ENCODE measurements at regions not wholly inside any gene's neighbourhood (a gene's known extent, or its start where the extent isn't known, plus 50 kb on each side); places are given as distances from the start of the nearest gene placed in this dataset.

GRCh38 chr3:107428051-107428858, 51.0 kb downstream of the CCDC54 start:
- no peak for DNase-seq
- peaks cover 6% of the 10 kb centered on the region for H3K27me3 Mint-ChIP-seq (ENCODE audit: unreplicated experiment)
- TF ChIP-seq CTCF (IDR thresholded peaks at IDR 0.05; ENCODE audit: partially characterized antibody, unreplicated experiment): no peak
- no peak overlapping the region for H3K4me3 Mint-ChIP-seq (ENCODE audit: unreplicated experiment)
- no peaks in the 10 kb centered on the region for H3K36me3 Mint-ChIP-seq (ENCODE audit: unreplicated experiment)
- H3K9me3 Mint-ChIP-seq (ENCODE audit: unreplicated experiment): peaks cover 10% of the 10 kb centered on the region
- peaks cover 21% of the 10 kb centered on the region for H3K4me1 Mint-ChIP-seq (ENCODE audit: low read depth, unreplicated experiment)
- H3K27ac Mint-ChIP-seq (ENCODE audit: unreplicated experiment): no peak overlapping the region

DNA sequence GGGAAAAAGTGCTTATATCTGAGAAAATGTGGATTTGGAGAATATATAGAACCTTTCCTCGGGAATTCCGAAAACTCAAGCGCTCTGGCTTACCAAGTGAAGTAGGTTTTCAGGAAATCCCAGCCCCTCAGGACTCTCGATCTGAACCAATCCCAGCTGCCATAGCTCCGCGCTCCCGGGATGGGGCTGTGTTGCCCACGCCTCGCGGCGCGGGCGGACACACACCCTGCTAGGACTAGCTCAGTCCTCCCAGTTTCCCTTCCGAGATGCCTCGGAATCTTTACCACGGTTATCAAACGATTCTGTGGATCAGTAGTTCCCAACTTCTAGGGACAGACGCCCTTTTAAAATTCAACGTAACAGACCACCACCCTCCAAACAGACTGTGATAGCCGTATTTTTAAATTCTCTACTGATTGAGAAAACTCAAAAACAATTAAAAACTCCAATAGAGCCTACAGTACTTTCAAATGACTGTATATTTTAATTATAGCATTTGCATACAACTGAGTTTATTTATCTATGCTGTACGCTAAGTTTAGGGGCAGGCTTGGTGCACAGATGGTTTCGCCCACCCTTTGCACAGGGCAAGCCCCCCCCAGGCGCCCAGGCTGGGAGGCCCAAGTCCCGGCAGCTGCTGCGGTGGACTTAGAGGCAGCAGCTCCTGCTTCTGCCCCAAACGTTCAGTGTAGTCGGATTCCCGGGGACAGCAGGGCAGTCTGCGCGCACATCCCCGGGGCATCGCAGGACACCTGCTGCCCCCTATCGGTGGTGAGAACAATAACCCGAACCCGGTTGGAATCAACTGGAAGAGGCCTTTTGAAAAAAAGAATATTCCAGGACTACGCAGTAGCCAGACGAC, 52.3 kb downstream of the CCDC54 start:
- Mint-ChIP-seq H3K4me1 (ENCODE audit: low read depth, unreplicated experiment) (peaks cover 21% of the 10 kb centered on the region), H3K27me3 (ENCODE audit: unreplicated experiment) (peaks cover 6% of the 10 kb centered on the region), H3K4me3 (ENCODE audit: unreplicated experiment) (peak overlapping the region; percentile 88), H3K36me3 (ENCODE audit: unreplicated experiment) (no peaks in the 10 kb centered on the region), H3K27ac (ENCODE audit: unreplicated experiment) (peak overlapping the region; percentile 91), H3K9me3 (ENCODE audit: unreplicated experiment) (peaks cover 10% of the 10 kb centered on the region)
- DNase-seq: peak; percentile 83
- peak; percentile 93 for TF ChIP-seq CTCF (IDR thresholded peaks at IDR 0.05; ENCODE audit: partially characterized antibody, unreplicated experiment)

DNA sequence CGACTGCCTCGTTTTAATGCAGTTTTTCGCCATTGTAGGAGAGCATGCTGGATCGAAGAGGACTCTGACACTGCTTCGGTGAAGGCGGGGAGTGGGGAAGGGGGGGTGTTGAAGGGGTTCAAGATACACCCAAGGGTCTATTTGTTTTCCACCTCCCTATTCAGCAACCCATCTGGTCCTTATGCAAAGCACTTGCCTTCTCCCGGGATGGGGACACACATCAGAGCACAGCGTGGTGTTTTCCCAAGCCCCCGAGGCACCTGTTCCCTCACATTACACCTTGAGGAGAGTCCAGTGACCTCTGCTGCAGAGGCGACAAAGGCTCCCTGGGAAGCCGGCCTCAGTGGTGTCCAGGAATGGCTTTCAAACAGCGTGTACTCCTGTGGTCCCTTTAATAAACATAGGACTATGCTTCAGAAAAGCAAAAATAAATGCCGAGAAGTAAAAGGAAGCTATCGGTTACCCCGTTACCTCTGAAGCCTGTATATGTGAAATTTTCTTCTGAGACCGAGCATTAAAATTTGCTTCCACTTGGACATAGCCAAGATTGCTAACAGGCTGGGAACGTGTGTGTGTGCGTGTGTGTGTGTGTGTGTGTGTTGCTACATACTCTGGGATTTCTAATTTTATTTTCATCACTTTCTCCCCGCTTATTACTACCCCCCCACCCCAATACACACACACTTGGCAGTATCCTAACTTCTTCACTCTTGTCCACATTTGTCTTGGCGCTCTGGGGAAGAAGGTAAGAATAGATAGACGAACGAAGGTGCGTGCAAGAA, 53.2 kb downstream of the CCDC54 start:
- H3K27me3 Mint-ChIP-seq (ENCODE audit: unreplicated experiment): peaks cover 6% of the 10 kb centered on the region

GRCh38 chr3:107430996-107431245, 53.7 kb downstream of the CCDC54 start:
- Mint-ChIP-seq H3K36me3 (ENCODE audit: unreplicated experiment) (no peaks in the 10 kb centered on the region), H3K27ac (ENCODE audit: unreplicated experiment) (peak overlapping the region; percentile 91), H3K4me3 (ENCODE audit: unreplicated experiment) (peak overlapping the region; percentile 88), H3K27me3 (ENCODE audit: unreplicated experiment) (peaks cover 6% of the 10 kb centered on the region), H3K4me1 (ENCODE audit: low read depth, unreplicated experiment) (peaks cover 21% of the 10 kb centered on the region), H3K9me3 (ENCODE audit: unreplicated experiment) (peaks cover 10% of the 10 kb centered on the region)
- DNase-seq: no peak
- TF ChIP-seq CTCF (IDR thresholded peaks at IDR 0.05; ENCODE audit: partially characterized antibody, unreplicated experiment): no peak

More for the DNA sequence above, 53.2 kb downstream of the CCDC54 start:
- Mint-ChIP-seq H3K27ac (ENCODE audit: unreplicated experiment) (peak overlapping the region; percentile 91), H3K4me1 (ENCODE audit: low read depth, unreplicated experiment) (peaks cover 21% of the 10 kb centered on the region), H3K36me3 (ENCODE audit: unreplicated experiment) (no peaks in the 10 kb centered on the region), H3K4me3 (ENCODE audit: unreplicated experiment) (peak overlapping the region; percentile 88), H3K9me3 (ENCODE audit: unreplicated experiment) (peaks cover 10% of the 10 kb centered on the region)
- DNase-seq: no peak
- peak; percentile 17 for TF ChIP-seq CTCF (IDR thresholded peaks at IDR 0.05; ENCODE audit: partially characterized antibody, unreplicated experiment)
